ENCODE measurements at regions not wholly inside any gene's neighbourhood (a gene's known extent, or its start where the extent isn't known, plus 50 kb on each side); places are given as distances from the start of the nearest gene placed in this dataset.

GRCh38 chrX:75873993-75874392, 88.9 kb upstream of the MAGEE2 start:
- H3K27me3 ChIP-seq, result no peaks in the 10 kb centered on the region
- no peaks in the 10 kb centered on the region for H3K36me3 ChIP-seq
- intact Hi-C loops (cut with DNase I; ENCODE audit: low total_unique reads), result no loop called here
- DNase-seq, result no peak
- TF ChIP-seq POLR2A (IDR thresholded peaks at IDR 0.05), result no peak
- no peak for TF ChIP-seq CTCF (IDR thresholded peaks at IDR 0.05)
- H3K9me3 ChIP-seq, result no peaks in the 10 kb centered on the region
- no peak overlapping the region for H3K4me3 ChIP-seq
- H3K27ac ChIP-seq, result no peak overlapping the region
- no peaks in the 10 kb centered on the region for H3K4me1 ChIP-seq

- intact Hi-C loops (cut with DNase I; ENCODE audit: low total_unique reads), result no loop called here
- no peaks in the 10 kb centered on the region for H3K27me3 ChIP-seq
- no peak overlapping the region for H3K27ac ChIP-seq
- H3K9me3 ChIP-seq, result no peaks in the 10 kb centered on the region
- no peak for DNase-seq
- no peaks in the 10 kb centered on the region for H3K4me1 ChIP-seq
- TF ChIP-seq CTCF (IDR thresholded peaks at IDR 0.05) (no peak), POLR2A (IDR thresholded peaks at IDR 0.05) (no peak)
- H3K4me3 ChIP-seq, result no peak overlapping the region
- no peaks in the 10 kb centered on the region for H3K36me3 ChIP-seq
Observed at GRCh38 chrX:75883446-75883845, 98.4 kb upstream of the MAGEE2 start.

- peak in 1 of 2 donors; percentile 19 for DNase-seq
- no peaks in the 10 kb centered on the region for H3K27me3 ChIP-seq
- intact Hi-C loops (cut with DNase I; ENCODE audit: low total_unique reads), result no loop called here
Observed at GRCh38 chrX:75887833-75888232, 102.8 kb upstream of the MAGEE2 start.

GRCh38 chrX:75892749-75893148, 107.7 kb upstream of the MAGEE2 start:
- intact Hi-C loops (cut with DNase I; ENCODE audit: low total_unique reads), result no loop called here
- H3K27me3 ChIP-seq, result no peaks in the 10 kb centered on the region
- no peak overlapping the region for H3K27ac ChIP-seq
- DNase-seq, result no peak
- H3K4me3 ChIP-seq, result no peak overlapping the region
- H3K9me3 ChIP-seq, result no peaks in the 10 kb centered on the region
- H3K4me1 ChIP-seq, result no peaks in the 10 kb centered on the region
- TF ChIP-seq CTCF (IDR thresholded peaks at IDR 0.05), result no peak
- no peak for TF ChIP-seq POLR2A (IDR thresholded peaks at IDR 0.05)
- H3K36me3 ChIP-seq, result no peaks in the 10 kb centered on the region

More at GRCh38 chrX:75887833-75888232, 102.8 kb upstream of the MAGEE2 start:
- no peaks in the 10 kb centered on the region for H3K9me3 ChIP-seq
- TF ChIP-seq POLR2A (IDR thresholded peaks at IDR 0.05) (no peak), CTCF (IDR thresholded peaks at IDR 0.05) (no peak)
- no peak overlapping the region for H3K4me3 ChIP-seq
- no peaks in the 10 kb centered on the region for H3K4me1 ChIP-seq
- no peak overlapping the region for H3K27ac ChIP-seq
- no peaks in the 10 kb centered on the region for H3K36me3 ChIP-seq

- Histone ChIP-seq H3K36me3 (no peaks in the 10 kb centered on the region), H3K9me3 (no peaks in the 10 kb centered on the region), H3K27ac (no peak overlapping the region), H3K4me3 (no peak overlapping the region), H3K4me1 (no peaks in the 10 kb centered on the region), H3K27me3 (no peaks in the 10 kb centered on the region)
- intact Hi-C loops (cut with DNase I; ENCODE audit: low total_unique reads), result no loop called here
- TF ChIP-seq CTCF (IDR thresholded peaks at IDR 0.05), result no peak
- no peak for TF ChIP-seq POLR2A (IDR thresholded peaks at IDR 0.05)
- no peak for DNase-seq
Observed at GRCh38 chrX:75893281-75893680, 108.2 kb upstream of the MAGEE2 start.

Measured in uterus (tissue), 3 donors.